Bronchial epithelial cell (primary cell): ENCODE measurements at regions not wholly inside any gene's neighbourhood (a gene's known extent, or its start where the extent isn't known, plus 50 kb on each side); places are given as distances from the start of the nearest gene placed in this dataset.

Source experiments
- DNase-seq: peaks from one replicate; pipeline ENCODE4 v3.0.0-alpha.2; 2010; ENCODE audit warnings: low read depth
- FAIRE-seq: peaks from 2 replicates; lab custom pipeline; 2011; peaks lifted over from hg19 to GRCh38; lab: Jason Lieb, UNC
- H3K27me3 ChIP-seq: 2 replicates; pipeline ENCODE4 v1.5.1; 2011; ENCODE audit warnings: low read length; ENCODE audit not compliant: control insufficient read depth, insufficient read depth
- H3K36me3 ChIP-seq: 2 replicates; pipeline ENCODE4 v1.5.1; 2011; ENCODE audit warnings: low read length; ENCODE audit not compliant: control insufficient read depth, insufficient read depth
- H3K4me3 ChIP-seq: 2 replicates; pipeline ENCODE4 v1.5.1; 2011; ENCODE audit warnings: mild to moderate bottlenecking, low read depth, low read length, control low read depth
- CTCF ChIP-seq: IDR thresholded peaks from 2 replicates; pipeline ENCODE4 v1.5.1; 2011; ENCODE audit warnings: mild to moderate bottlenecking, moderate library complexity, low read length, control low read depth, inconsistent platforms; ENCODE audit not compliant: insufficient read depth, severe bottlenecking

- Histone ChIP-seq H3K27me3 (no peaks in the 10 kb centered on the region), H3K36me3 (no peaks in the 10 kb centered on the region), H3K4me3 (no peak overlapping the region)
- DNase-seq (no peak), FAIRE-seq (no peak)
- TF ChIP-seq CTCF = no peak
Observed at GRCh38 chr21:19120591-19120990, 717.0 kb upstream of the TMPRSS15 start.

- TF ChIP-seq CTCF = no peak
- H3K4me3 ChIP-seq = no peak overlapping the region
- H3K36me3 ChIP-seq = no peaks in the 10 kb centered on the region
- H3K27me3 ChIP-seq = no peaks in the 10 kb centered on the region
- FAIRE-seq (no peak), DNase-seq (no peak)
Observed at GRCh38 chr21:19122356-19122755, 718.8 kb upstream of the TMPRSS15 start.

GRCh38 chr21:19123053-19123452, 719.5 kb upstream of the TMPRSS15 start:
- DNase-seq = no peak
- Histone ChIP-seq H3K4me3 (no peak overlapping the region), H3K36me3 (no peaks in the 10 kb centered on the region), H3K27me3 (no peaks in the 10 kb centered on the region)
- FAIRE-seq = no peak
- TF ChIP-seq CTCF = no peak

- Histone ChIP-seq H3K36me3 (no peaks in the 10 kb centered on the region), H3K27me3 (no peaks in the 10 kb centered on the region), H3K4me3 (no peak overlapping the region)
- no peak for TF ChIP-seq CTCF
- DNase-seq = no peak
- no peak for FAIRE-seq
Observed at GRCh38 chr21:19123525-19123924, 719.9 kb upstream of the TMPRSS15 start.

- no peaks in the 10 kb centered on the region for H3K36me3 ChIP-seq
- no peak for TF ChIP-seq CTCF
- FAIRE-seq = no peak
- H3K27me3 ChIP-seq = no peaks in the 10 kb centered on the region
- H3K4me3 ChIP-seq = no peak overlapping the region
- no peak for DNase-seq
Observed at GRCh38 chr21:19124691-19125090, 721.1 kb upstream of the TMPRSS15 start.

- H3K36me3 ChIP-seq = no peaks in the 10 kb centered on the region
- FAIRE-seq (no peak), DNase-seq (no peak)
- TF ChIP-seq CTCF = no peak
- H3K27me3 ChIP-seq = no peaks in the 10 kb centered on the region
- H3K4me3 ChIP-seq = no peak overlapping the region
Observed at GRCh38 chr21:19130379-19131028, 726.9 kb upstream of the TMPRSS15 start.
